ENCODE measurements at regions not wholly inside any gene's neighbourhood (a gene's known extent, or its start where the extent isn't known, plus 50 kb on each side); places are given as distances from the start of the nearest gene placed in this dataset.
"Not testable (repeated sequence)": the region's sequence is repeated elsewhere in the genome, so short reads cannot be mapped to it uniquely, and the experiment has no call there.

DNA sequence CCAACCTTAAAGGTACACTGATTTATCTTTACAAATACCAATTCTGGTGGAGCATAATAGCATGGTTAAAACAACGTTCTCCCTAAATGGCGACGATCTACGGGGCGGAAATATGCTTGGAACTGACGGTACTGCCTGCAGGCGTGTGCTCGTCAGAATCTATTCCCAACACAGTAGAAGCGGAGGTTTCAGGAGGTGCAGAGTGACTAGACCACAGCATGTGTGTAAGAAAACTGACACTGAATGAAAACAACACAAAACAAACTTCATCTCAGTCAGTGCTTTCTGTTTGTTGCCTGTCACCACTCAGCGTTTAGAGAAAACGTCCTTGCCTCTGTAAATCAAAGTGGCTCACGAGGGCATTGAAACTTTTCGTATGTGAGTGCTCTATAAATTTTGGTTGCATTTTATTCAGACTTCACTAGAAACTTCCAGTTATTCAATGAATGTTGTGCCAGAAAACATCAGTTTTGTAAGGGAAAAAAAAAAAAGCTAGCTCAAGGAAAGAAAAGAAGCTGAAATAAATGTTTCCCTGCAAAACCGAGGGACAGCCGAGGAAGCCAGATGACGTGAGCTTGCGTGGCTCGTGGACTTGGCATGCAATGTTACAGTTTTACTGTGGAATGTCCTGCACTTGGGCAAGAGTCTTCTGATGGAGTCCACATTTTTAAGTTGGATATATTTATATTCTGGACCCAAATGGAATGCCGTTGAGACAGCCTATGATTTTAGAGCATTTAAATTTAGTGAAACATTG lies 210.4 kb downstream of the LAT start:
- DNase-seq: not testable (repeated sequence)

GRCh38 chr16:29194185-29194844 lies 209.5 kb downstream of the LAT start:
- not testable (repeated sequence) for DNase-seq

- not testable (repeated sequence) for DNase-seq
These were observed 208.8 kb downstream of the LAT start for GRCh38 chr16:29193634-29194033.

DNA sequence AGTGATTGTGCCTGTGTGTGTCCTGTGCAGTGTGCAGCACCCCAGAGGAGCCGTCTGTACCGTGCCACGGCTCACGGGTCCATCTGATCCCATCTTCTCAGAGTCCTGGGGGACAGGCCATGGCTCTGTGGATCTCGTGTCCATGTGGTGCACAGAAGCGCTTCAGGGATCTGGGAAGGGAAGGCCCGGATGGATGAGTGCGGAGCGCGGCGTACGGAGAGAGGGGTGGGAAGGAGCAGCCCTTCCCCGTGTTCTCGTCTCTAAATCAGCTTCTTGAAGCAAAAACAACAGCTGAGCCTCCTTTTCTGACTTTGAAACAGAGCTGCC lies 208.4 kb downstream of the LAT start:
- not testable (repeated sequence) for DNase-seq

GRCh38 chr16:29192329-29193247 lies 207.7 kb downstream of the LAT start:
- DNase-seq: no peak

DNA sequence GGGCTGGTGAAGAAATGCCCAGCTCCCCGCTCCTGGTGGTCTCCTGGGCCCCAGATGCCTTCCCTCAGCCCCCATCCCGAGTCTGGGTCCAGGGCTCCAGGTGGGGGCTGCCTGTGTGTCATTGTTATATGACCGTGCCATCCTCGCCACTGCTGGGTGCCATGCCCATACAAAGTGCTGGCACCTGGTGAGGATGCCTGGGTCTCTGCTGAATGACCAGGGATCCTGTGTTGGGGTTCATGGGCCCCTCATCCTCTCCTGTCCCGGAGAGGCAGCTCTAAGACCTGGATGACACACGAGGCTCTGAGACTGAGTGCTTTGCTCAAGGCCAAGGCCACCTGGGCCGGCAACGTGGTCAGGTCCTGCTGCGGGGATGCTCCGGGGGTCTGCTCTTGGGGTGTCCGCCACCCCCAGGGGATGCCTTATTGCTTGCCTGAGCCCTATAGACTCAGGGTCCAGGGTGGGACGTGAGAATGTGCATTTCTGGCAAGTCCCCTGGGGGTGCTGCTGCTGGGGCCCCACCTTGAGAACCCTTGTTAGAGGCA lies 206.9 kb downstream of the LAT start:
- not testable (repeated sequence) for DNase-seq

DNA sequence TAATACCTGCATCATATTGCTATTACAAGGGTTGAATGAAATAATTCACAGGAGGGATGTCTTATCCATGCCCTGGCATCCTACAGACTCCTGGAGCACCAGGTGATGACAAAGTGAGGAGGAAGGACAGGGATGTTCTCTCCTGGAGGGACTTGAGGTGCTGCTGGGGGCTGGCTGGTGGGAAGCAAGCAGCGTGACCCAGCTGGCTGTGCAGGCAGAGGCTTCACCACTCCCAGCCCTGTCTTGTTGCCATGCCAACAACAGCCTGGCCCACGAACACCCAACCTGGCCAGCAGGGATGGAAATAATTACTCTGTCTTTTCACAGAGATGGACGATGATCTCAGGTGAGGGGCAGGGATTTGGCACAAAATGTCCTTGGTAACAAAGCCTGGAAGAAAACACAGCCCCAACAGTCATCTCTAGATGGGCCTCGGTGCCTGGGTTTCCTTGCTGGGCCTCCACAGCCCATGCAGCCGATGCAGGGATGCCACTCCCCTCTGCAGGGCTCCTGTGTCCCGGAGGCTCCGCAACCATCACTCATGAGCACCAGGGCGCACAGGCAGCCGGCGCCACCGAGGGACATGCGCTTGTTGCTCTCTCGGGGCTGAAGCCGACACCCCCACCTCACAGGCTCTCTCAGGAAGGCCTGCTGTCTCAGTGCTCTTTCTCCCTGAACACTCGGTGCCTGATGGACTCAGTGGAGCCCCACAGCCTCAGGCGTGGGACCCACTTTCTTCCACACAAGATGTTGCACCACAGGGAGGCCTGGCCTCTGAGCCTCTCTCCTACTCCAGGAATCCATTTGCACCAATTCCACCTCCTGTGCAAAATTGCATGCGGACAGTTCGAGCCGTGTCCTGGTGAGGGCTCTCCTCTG lies 205.9 kb downstream of the LAT start:
- not testable (repeated sequence) for DNase-seq

DNA sequence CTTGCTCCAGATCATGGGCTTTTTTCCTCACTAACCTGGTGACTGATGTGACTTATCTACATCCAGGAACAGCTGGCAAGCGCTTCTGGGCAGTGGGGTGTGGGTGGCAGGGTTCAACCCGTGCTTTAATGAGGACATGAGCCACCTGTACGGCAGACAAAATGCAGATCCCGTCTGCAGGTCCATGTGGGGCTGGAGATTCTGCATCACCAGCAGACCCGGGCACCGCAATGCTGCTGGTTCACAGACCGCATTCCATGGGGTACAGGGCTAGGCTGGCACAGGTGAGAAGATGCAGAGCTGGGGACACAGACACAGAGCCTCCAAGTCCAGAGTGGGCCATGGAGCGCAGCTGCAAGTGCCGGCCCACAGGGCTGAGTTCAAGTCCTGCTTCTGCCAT lies 204.0 kb downstream of the LAT start:
- not testable (repeated sequence) for DNase-seq

GRCh38 chr16:29186306-29187220 lies 201.7 kb downstream of the LAT start:
- DNase-seq: not testable (repeated sequence)

DNA sequence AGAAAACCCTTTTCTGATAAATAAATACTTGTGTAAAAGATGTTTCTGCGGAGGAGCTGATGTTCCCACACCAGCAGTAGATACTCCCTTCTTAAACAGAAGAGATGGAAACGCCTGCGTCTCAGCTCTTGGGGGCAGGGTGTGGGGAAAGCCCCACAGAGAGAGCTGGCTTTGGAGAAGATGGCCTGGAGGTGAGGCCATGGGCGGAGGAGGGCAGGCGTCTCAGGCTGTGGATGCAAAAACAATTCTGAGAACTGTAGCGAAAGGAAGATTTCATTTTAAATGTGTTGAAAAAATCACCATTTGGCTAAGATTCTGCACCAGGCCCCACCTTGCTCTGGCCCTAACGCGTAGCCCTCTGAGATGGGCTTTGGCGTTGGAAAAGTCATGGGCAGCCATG lies 201.0 kb downstream of the LAT start:
- not testable (repeated sequence) for DNase-seq

DNA sequence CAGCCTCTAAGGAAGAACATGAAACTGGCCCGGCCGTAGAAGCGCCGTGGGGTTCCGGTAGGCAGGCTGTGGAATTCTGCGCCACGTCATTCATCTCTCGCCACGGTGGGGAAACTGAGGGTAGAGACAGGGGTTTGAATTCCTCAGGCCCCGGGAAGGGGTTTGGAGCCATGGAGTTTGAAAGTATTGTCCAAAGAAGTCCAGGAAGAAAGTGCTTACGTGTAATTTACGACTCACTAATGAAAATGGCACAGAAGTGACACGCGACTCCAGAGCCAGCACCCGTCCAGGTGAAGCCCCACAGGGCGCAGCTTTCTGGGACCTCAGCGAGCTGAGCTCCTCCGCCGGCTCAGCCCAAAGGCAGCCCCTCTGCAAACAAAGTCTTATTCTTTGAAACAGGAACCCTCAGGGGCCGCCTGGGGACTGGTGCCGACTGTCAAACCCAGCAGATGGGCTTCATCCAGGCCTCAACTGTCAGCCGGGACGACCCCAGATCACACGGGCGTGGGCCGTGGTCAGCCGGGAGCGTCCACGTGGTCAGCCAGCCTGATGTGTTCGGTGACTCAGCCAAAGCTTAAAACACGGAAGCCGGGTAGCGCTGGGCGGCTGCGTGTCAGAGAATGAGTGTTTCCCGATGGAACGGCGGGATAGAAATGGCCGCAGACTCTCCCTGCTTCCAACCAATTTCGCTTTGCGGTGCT lies 200.0 kb downstream of the LAT start:
- not testable (repeated sequence) for DNase-seq

DNA sequence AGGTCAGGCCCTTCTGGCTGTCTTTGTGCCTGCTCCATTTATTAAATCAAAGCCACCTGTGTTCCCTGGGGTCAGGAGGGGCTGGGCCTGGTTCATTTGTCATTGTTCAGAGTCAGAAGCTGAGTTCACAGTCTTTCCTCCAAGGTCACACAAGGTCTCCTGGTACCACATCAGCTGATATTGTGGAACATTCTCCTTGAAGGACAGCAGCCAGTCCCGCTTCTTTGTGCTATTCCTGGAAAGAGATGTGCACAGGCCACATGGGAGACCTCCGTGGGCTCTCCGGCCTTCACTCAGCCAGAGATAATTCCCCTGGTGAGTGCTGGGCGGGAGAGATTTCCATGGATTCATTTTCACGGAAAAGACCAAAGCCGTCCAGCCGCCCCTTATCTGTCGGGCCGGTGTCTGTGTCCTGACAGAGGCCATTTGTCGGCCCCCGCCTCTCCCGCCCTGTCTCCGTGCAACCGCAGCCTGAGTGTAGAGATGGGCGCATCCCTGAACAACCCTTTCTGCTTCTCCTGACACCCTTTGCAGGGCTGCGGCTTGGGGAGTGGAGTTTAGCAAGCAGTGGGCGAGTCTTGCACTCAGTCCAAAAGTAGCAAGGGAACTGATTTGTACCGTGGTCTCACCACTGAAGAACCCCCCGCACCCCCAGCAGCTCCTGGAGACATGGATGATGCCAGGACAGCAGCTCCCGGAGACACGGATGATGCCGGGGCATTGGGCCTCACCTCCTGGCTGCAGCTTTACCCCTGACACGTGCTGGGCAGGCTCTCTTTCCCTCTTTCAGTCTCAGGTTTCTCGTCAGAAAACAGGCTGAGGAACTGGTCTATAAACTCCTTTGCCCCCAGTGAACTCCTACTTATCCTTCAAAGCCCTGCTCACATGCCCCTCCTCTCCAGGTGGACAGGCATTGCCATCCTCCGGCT lies 198.4 kb downstream of the LAT start:
- DNase-seq: not testable (repeated sequence)

- DNase-seq: no peak
These were observed 197.6 kb downstream of the LAT start for GRCh38 chr16:29182501-29182900.

DNA sequence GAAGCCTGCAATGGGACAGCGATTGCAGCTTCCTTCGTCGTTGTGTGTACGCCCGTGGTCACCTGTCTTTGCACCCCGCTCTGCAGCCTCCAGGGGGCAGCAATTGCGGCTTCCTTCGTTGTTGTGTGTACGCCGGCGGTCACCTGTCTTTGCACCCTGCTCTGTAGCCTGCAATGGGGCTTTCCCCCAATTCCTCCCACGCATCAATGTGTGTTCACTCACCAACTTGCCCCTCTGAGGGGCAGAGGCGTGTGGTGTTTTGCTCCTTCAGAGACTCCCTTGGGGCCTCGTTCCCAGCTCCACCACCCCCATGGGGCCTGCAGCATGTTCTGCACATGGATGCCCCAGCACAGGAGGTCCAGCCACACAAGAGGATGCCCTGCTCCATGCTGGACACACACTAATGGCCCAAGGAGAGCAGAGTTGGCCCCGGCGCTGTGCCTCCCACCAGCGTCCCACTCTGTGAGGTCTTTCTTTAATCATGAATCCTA lies 197.1 kb downstream of the LAT start:
- not testable (repeated sequence) for DNase-seq

GRCh38 chr16:29181254-29181780 lies 196.5 kb downstream of the LAT start:
- DNase-seq: not testable (repeated sequence)

- not testable (repeated sequence) for DNase-seq
These were observed 195.4 kb downstream of the LAT start for GRCh38 chr16:29180206-29180600.

- DNase-seq: not testable (repeated sequence)
These were observed 194.8 kb downstream of the LAT start for GRCh38 chr16:29179401-29180205.

Data from NCI-H187 (cell line).